ENCODE measurements at regions not wholly inside any gene's neighbourhood (a gene's known extent, or its start where the extent isn't known, plus 50 kb on each side); places are given as distances from the start of the nearest gene placed in this dataset.

DNA sequence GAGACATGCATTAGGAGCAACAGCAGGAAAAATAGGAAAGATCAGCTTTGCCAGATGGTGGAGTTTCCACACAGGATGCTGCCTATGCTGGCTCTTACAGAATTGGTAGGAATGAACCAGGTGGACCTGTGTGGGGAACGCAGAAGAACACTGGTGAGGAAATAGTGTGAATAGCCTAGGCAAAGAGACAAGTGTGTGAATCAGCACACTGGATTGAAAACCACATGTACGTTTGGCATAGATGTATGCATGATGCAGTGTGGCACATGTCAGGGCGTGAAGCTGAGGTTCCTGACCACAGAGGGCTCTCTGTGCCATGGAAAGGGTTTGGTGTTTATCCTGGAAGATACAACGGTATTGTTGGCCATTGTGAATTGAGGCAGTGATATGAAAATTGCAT is 156.5 kb upstream of the SLC10A2 start:
- TF ChIP-seq, protein P1, sequence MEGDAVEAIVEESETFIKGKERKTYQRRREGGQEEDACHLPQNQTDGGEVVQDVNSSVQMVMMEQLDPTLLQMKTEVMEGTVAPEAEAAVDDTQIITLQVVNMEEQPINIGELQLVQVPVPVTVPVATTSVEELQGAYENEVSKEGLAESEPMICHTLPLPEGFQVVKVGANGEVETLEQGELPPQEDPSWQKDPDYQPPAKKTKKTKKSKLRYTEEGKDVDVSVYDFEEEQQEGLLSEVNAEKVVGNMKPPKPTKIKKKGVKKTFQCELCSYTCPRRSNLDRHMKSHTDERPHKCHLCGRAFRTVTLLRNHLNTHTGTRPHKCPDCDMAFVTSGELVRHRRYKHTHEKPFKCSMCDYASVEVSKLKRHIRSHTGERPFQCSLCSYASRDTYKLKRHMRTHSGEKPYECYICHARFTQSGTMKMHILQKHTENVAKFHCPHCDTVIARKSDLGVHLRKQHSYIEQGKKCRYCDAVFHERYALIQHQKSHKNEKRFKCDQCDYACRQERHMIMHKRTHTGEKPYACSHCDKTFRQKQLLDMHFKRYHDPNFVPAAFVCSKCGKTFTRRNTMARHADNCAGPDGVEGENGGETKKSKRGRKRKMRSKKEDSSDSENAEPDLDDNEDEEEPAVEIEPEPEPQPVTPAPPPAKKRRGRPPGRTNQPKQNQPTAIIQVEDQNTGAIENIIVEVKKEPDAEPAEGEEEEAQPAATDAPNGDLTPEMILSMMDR (IDR thresholded peaks at IDR 0.05; ENCODE audit: low read depth, low read length, poor library complexity, severe bottlenecking), result no peak
- TF ChIP-seq EZH2phosphoT487 (IDR thresholded peaks at IDR 0.05; ENCODE audit: borderline replicate concordance, low read length), result no peak
